Liver (tissue), 8 donors: ENCODE measurements at regions not wholly inside any gene's neighbourhood (a gene's known extent, or its start where the extent isn't known, plus 50 kb on each side); places are given as distances from the start of the nearest gene placed in this dataset.

Source experiments
- DNase-seq: peaks from one replicate; pipeline ENCODE4 v3.0.0-alpha.2; 2017; ENCODE audit warnings: low spot score
- H3K27ac ChIP-seq, 2 donors: one replicate each; pipeline ENCODE4 v1.7.0; 2013; ENCODE audit warnings: inconsistent platforms in 2 of 2, low read length in 2 of 2, control low read depth in 1 of 2, low read depth in 1 of 2, mild to moderate bottlenecking in 1 of 2
- H3K27me3 ChIP-seq, 4 donors: one replicate each; pipeline versions ENCODE4 v1.6.1 to v1.7.0; 2013; ENCODE audit warnings: low read length in 3 of 4, inconsistent platforms in 1 of 4, mild to moderate bottlenecking in 1 of 4, moderate library complexity in 1 of 4; ENCODE audit not compliant: control insufficient read depth in 4 of 4, insufficient read depth in 4 of 4
- H3K36me3 ChIP-seq, 4 donors: one replicate each; pipeline versions ENCODE4 v1.6.1 to v1.7.0; 2013; ENCODE audit warnings: low read length in 3 of 4, mild to moderate bottlenecking in 3 of 4, low read depth in 1 of 4, moderate library complexity in 1 of 4; ENCODE audit not compliant: control insufficient read depth in 4 of 4, insufficient read depth in 3 of 4
- H3K4me1 ChIP-seq, 4 donors: one replicate each; pipeline versions ENCODE4 v1.6.1 to v1.7.0; 2013; ENCODE audit warnings: low read length in 3 of 4, mild to moderate bottlenecking in 3 of 4, moderate library complexity in 1 of 4; ENCODE audit not compliant: control insufficient read depth in 4 of 4, insufficient read depth in 4 of 4
- H3K4me3 ChIP-seq, 3 donors: one replicate each; pipeline versions ENCODE4 v1.6.1 to v1.7.0; 2013; ENCODE audit warnings: low read length in 3 of 3, control low read depth in 1 of 3, low read depth in 1 of 3, mild to moderate bottlenecking in 1 of 3
- H3K9ac ChIP-seq, 2 donors: one replicate each; pipeline ENCODE4 v1.7.0; 2013; ENCODE audit warnings: low read length in 2 of 2, mild to moderate bottlenecking in 2 of 2, moderate library complexity in 2 of 2, control low read depth in 1 of 2, low read depth in 1 of 2
- H3K9me3 ChIP-seq, 4 donors: one replicate each; pipeline versions ENCODE4 v1.6.1 to v1.7.0; 2013; ENCODE audit warnings: low read length in 3 of 4; ENCODE audit not compliant: control insufficient read depth in 4 of 4
- CTCF ChIP-seq: fragments of 150-350 bp; IDR thresholded peaks from 2 replicates; pipeline ENCODE4 v1.5.1; 2017; ENCODE audit warnings: improper control_type of control experiment, low read depth, low read length; ENCODE audit not compliant: missing input control
- EGR1 ChIP-seq, 2 donors: IDR thresholded peaks; 2 replicates each; pipeline ENCODE4 v1.6.1; 2016 to 2018; ENCODE audit warnings: antibody characterized with exemption in 2 of 2, low read depth in 2 of 2
- FOXA1 ChIP-seq: IDR thresholded peaks from 2 replicates; pipeline ENCODE4 v1.6.1; 2016; ENCODE audit warnings: antibody characterized with exemption
- FOXA2 ChIP-seq: IDR thresholded peaks from 2 replicates; pipeline ENCODE4 v1.6.1; 2016; ENCODE audit warnings: antibody characterized with exemption
- GABPA ChIP-seq, 2 donors: IDR thresholded peaks in 1 of 2; conservative IDR thresholded peaks in 1 of 2; 2 replicates each; pipeline ENCODE4 v1.6.1; 2016; ENCODE audit warnings: antibody characterized with exemption in 2 of 2, mild to moderate bottlenecking in 1 of 2, moderate library complexity in 1 of 2
- HNF4A ChIP-seq, 2 donors: conservative IDR thresholded peaks; 2 replicates each; pipeline ENCODE4 v1.6.1; 2016; ENCODE audit warnings: antibody characterized with exemption in 2 of 2, mild to moderate bottlenecking in 2 of 2
- HNF4G ChIP-seq: IDR thresholded peaks from 2 replicates; pipeline ENCODE4 v1.6.1; 2016; ENCODE audit warnings: antibody characterized with exemption
- JUND ChIP-seq, 2 donors: IDR thresholded peaks; 2 replicates each; pipeline ENCODE4 v1.6.1; 2016; ENCODE audit warnings: antibody characterized with exemption in 2 of 2
- MAX ChIP-seq: IDR thresholded peaks from 2 replicates; pipeline ENCODE4 v1.6.1; 2016; ENCODE audit warnings: antibody characterized with exemption
- NR2F2 ChIP-seq: IDR thresholded peaks from 2 replicates; pipeline ENCODE4 v1.6.1; 2016; ENCODE audit warnings: antibody characterized with exemption
- RAD21 ChIP-seq, 2 donors: IDR thresholded peaks; 2 replicates each; pipeline ENCODE4 v1.6.1; 2016; ENCODE audit warnings: antibody characterized with exemption in 2 of 2, mild to moderate bottlenecking in 2 of 2
- RXRA ChIP-seq, 2 donors: IDR thresholded peaks; 2 replicates each; pipeline ENCODE4 v1.6.1; 2017 to 2018; ENCODE audit warnings: antibody characterized with exemption in 2 of 2, mild to moderate bottlenecking in 1 of 2
- SP1 ChIP-seq: IDR thresholded peaks from 2 replicates; pipeline ENCODE4 v1.6.1; 2018; ENCODE audit warnings: antibody characterized with exemption, mild to moderate bottlenecking
- TAF1 ChIP-seq: conservative IDR thresholded peaks from 2 replicates; pipeline ENCODE4 v1.6.1; 2016; ENCODE audit warnings: antibody characterized with exemption, mild to moderate bottlenecking
- YY1 ChIP-seq: IDR thresholded peaks from 2 replicates; pipeline ENCODE4 v1.6.1; 2016; ENCODE audit warnings: antibody characterized with exemption, mild to moderate bottlenecking
- WGBS: extraction: QIAGEN DNeasy Blood & Tissue Kit; methylation state at CpG from one replicate; pipeline ENCODE4 v1.1.7; 2013; 5-methylcytosine and 5-hydroxymethylcytosine counted together
- TF ChIP-seq, protein P1 (sequence below): IDR thresholded peaks from 2 replicates; pipeline ENCODE4 v1.6.1; 2016; ENCODE audit warnings: antibody characterized with exemption
- TF ChIP-seq, protein P2 (sequence below): IDR thresholded peaks from 2 replicates; pipeline ENCODE4 v1.6.1; 2016; ENCODE audit warnings: antibody characterized with exemption
- TF ChIP-seq, protein P3 (sequence below): IDR thresholded peaks from 2 replicates; pipeline ENCODE4 v1.6.1; 2016; ENCODE audit warnings: antibody characterized with exemption, mild to moderate bottlenecking
- donor health status: healthy.
- donor health status: healthy.
- donor health status: healthy.
- donor health status: healthy.
- donor health status: healthy.

- Histone ChIP-seq H3K9me3 (peaks cover 0 to 2% (median 0%) of the 10 kb centered on the region in 4 donors), H3K36me3 (no peaks in the 10 kb centered on the region), H3K4me3 (no peak overlapping the region), H3K4me1 (no peaks in the 10 kb centered on the region), H3K27ac (no peak overlapping the region), H3K9ac (no peak overlapping the region), H3K27me3 (no peaks in the 10 kb centered on the region)
- DNase-seq = no peak
- TF ChIP-seq RAD21 (IDR thresholded peaks at IDR 0.05) = no peak
- no peak for TF ChIP-seq SP1
- TF ChIP-seq MAX = no peak
- no peak for TF ChIP-seq YY1
- no peak for TF ChIP-seq TAF1
- TF ChIP-seq, protein P1, sequence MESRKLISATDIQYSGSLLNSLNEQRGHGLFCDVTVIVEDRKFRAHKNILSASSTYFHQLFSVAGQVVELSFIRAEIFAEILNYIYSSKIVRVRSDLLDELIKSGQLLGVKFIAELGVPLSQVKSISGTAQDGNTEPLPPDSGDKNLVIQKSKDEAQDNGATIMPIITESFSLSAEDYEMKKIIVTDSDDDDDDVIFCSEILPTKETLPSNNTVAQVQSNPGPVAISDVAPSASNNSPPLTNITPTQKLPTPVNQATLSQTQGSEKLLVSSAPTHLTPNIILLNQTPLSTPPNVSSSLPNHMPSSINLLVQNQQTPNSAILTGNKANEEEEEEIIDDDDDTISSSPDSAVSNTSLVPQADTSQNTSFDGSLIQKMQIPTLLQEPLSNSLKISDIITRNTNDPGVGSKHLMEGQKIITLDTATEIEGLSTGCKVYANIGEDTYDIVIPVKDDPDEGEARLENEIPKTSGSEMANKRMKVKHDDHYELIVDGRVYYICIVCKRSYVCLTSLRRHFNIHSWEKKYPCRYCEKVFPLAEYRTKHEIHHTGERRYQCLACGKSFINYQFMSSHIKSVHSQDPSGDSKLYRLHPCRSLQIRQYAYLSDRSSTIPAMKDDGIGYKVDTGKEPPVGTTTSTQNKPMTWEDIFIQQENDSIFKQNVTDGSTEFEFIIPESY = no peak
These were observed 811.1 kb upstream of the RAG2 start for GRCh38 chr11:37409124-37409523.

- 66% methylated on average over 2 of the region's 2 CpGs for WGBS
- no peak overlapping the region for H3K4me3 ChIP-seq
These were observed 809.4 kb upstream of the RAG2 start for GRCh38 chr11:37407461-37407860.

More at GRCh38 chr11:37407461-37407860, 809.4 kb upstream of the RAG2 start:
- DNase-seq = no peak
- Histone ChIP-seq H3K9ac (no peak overlapping the region), H3K36me3 (no peaks in the 10 kb centered on the region), H3K4me1 (no peaks in the 10 kb centered on the region), H3K9me3 (peaks cover 0 to 2% (median 0%) of the 10 kb centered on the region in 4 donors), H3K27ac (no peak overlapping the region), H3K27me3 (no peaks in the 10 kb centered on the region)
- TF ChIP-seq, protein P1 = no peak
- TF ChIP-seq TAF1 (no peak), JUND (IDR thresholded peaks at IDR 0.05) (no peak), HNF4A (conservative IDR thresholded peaks at IDR 0.05) (no peak), YY1 (no peak), RAD21 (IDR thresholded peaks at IDR 0.05) (no peak), FOXA2 (no peak), EGR1 (IDR thresholded peaks at IDR 0.05; ENCODE audit: low read depth in 2 of 2) (no peak), FOXA1 (no peak), NR2F2 (no peak), SP1 (no peak), RXRA (IDR thresholded peaks at IDR 0.05) (no peak), GABPA (IDR thresholded peaks at IDR 0.05 in 1 of 2, conservative IDR thresholded peaks at IDR 0.05 in 1 of 2) (no peak), MAX (no peak), CTCF (no peak), HNF4G (no peak)
- TF ChIP-seq, protein P2, sequence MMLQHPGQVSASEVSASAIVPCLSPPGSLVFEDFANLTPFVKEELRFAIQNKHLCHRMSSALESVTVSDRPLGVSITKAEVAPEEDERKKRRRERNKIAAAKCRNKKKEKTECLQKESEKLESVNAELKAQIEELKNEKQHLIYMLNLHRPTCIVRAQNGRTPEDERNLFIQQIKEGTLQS = no peak
- TF ChIP-seq, protein P3, sequence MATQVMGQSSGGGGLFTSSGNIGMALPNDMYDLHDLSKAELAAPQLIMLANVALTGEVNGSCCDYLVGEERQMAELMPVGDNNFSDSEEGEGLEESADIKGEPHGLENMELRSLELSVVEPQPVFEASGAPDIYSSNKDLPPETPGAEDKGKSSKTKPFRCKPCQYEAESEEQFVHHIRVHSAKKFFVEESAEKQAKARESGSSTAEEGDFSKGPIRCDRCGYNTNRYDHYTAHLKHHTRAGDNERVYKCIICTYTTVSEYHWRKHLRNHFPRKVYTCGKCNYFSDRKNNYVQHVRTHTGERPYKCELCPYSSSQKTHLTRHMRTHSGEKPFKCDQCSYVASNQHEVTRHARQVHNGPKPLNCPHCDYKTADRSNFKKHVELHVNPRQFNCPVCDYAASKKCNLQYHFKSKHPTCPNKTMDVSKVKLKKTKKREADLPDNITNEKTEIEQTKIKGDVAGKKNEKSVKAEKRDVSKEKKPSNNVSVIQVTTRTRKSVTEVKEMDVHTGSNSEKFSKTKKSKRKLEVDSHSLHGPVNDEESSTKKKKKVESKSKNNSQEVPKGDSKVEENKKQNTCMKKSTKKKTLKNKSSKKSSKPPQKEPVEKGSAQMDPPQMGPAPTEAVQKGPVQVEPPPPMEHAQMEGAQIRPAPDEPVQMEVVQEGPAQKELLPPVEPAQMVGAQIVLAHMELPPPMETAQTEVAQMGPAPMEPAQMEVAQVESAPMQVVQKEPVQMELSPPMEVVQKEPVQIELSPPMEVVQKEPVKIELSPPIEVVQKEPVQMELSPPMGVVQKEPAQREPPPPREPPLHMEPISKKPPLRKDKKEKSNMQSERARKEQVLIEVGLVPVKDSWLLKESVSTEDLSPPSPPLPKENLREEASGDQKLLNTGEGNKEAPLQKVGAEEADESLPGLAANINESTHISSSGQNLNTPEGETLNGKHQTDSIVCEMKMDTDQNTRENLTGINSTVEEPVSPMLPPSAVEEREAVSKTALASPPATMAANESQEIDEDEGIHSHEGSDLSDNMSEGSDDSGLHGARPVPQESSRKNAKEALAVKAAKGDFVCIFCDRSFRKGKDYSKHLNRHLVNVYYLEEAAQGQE = no peak
